ENCODE measurements at regions not wholly inside any gene's neighbourhood (a gene's known extent, or its start where the extent isn't known, plus 50 kb on each side); places are given as distances from the start of the nearest gene placed in this dataset.

DNA sequence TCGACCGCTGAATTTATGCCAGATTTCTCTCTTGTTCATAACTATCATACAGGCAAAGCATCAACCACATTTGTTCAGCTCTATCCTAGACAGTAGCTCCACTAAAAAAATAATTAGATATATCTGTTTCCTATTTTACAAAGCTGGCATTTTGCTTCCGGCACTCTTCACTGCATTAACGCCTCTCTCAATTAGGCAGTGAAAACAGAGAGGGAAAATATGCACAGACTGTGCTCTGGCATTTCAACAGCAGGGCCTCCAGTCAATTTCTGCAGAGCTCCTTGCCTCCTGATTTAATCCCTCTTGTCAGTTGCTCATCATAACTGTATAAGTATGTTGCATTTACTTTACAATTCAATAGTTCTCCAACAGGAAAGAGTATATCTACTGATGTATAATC, 666.9 kb upstream of the INTU start:
- Histone ChIP-seq H3K27me3 (ENCODE audit: control insufficient read depth, insufficient read depth, low read length) (no peaks in the 10 kb centered on the region), H3K9ac (ENCODE audit: low read depth, low read length) (no peak overlapping the region), H3K9me3 (ENCODE audit: control insufficient read depth, insufficient read depth, low read length) (no peaks in the 10 kb centered on the region), H3K4me1 (ENCODE audit: control insufficient read depth, insufficient read depth, low read length) (no peaks in the 10 kb centered on the region), H3K36me3 (ENCODE audit: control insufficient read depth, insufficient read depth, low read length) (no peaks in the 10 kb centered on the region), H3K4me3 (ENCODE audit: low read depth, low read length) (no peak overlapping the region)

GRCh38 chr4:126969360-126970235, 663.2 kb upstream of the INTU start:
- H3K9ac ChIP-seq (ENCODE audit: low read depth, low read length), result no peak overlapping the region
- H3K4me3 ChIP-seq (ENCODE audit: low read depth, low read length), result no peak overlapping the region
- no peaks in the 10 kb centered on the region for H3K27me3 ChIP-seq (ENCODE audit: control insufficient read depth, insufficient read depth, low read length)
- H3K36me3 ChIP-seq (ENCODE audit: control insufficient read depth, insufficient read depth, low read length), result no peaks in the 10 kb centered on the region
- no peaks in the 10 kb centered on the region for H3K4me1 ChIP-seq (ENCODE audit: control insufficient read depth, insufficient read depth, low read length)
- H3K9me3 ChIP-seq (ENCODE audit: control insufficient read depth, insufficient read depth, low read length), result no peaks in the 10 kb centered on the region

GRCh38 chr4:126973201-126973600, 659.6 kb upstream of the INTU start:
- Histone ChIP-seq H3K4me3 (ENCODE audit: low read depth, low read length) (no peak overlapping the region), H3K4me1 (ENCODE audit: control insufficient read depth, insufficient read depth, low read length) (no peaks in the 10 kb centered on the region), H3K27me3 (ENCODE audit: control insufficient read depth, insufficient read depth, low read length) (no peaks in the 10 kb centered on the region), H3K9me3 (ENCODE audit: control insufficient read depth, insufficient read depth, low read length) (no peaks in the 10 kb centered on the region), H3K9ac (ENCODE audit: low read depth, low read length) (no peak overlapping the region), H3K36me3 (ENCODE audit: control insufficient read depth, insufficient read depth, low read length) (no peaks in the 10 kb centered on the region)

DNA sequence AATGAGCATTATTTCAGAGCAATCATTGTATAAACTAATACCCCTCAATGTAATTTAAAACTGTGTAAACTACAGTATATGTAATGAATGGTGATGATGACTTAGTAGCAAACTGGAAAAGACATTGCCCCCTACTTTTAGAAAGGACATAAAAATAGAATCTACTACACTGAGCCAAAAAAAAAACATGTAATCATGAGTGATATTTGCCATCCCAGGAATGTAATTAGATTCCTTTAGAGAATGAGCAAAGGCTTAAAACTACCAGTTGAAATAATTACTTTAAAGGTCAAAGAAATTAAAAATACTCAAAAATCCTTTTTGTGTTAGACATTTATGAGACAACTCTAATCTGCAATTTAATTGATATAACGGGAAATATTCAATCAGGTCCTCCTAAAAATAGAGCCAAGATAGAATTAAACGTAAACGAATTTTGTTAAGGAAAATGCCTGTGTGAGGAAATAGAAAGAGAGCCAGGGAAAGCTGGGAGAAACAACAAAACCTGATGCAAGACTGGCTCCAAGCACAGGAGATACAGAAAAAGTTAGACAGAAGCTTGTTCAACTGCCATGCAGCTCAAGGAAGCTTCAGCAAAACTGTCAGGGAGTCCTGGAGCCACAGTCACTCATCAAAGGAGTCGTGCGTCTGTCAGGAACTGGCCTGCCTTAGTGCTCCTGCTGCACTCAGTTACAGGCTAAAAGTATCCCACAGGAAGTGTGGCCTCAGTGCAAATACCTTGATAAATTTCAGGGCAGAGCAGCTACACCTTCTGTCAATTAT, 655.7 kb upstream of the INTU start:
- Histone ChIP-seq H3K27me3 (ENCODE audit: control insufficient read depth, insufficient read depth, low read length) (no peaks in the 10 kb centered on the region), H3K4me3 (ENCODE audit: low read depth, low read length) (no peak overlapping the region), H3K9ac (ENCODE audit: low read depth, low read length) (no peak overlapping the region), H3K9me3 (ENCODE audit: control insufficient read depth, insufficient read depth, low read length) (no peaks in the 10 kb centered on the region), H3K36me3 (ENCODE audit: control insufficient read depth, insufficient read depth, low read length) (no peaks in the 10 kb centered on the region), H3K4me1 (ENCODE audit: control insufficient read depth, insufficient read depth, low read length) (no peaks in the 10 kb centered on the region)

DNA sequence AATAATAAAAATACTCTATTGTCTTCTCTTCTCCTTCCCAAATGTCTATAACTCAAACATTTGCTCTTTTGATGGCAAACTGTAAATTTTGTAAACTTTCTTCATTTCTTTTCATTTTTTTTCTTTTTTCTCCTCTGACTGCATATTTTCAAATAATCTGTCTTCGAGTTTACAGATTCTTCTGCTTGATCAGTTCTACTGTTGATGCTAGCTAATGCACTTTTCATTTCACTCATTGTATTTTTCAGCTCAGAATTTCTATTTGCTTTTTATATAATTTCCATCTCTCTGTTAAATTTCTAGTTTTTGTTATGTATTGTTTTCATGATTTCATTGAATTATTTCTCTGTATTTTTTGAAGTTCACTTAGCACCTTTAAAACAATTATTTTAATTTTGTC, 646.8 kb upstream of the INTU start:
- H3K36me3 ChIP-seq (ENCODE audit: control insufficient read depth, insufficient read depth, low read length), result no peaks in the 10 kb centered on the region
- no peaks in the 10 kb centered on the region for H3K9me3 ChIP-seq (ENCODE audit: control insufficient read depth, insufficient read depth, low read length)
- H3K4me1 ChIP-seq (ENCODE audit: control insufficient read depth, insufficient read depth, low read length), result no peaks in the 10 kb centered on the region
- no peaks in the 10 kb centered on the region for H3K27me3 ChIP-seq (ENCODE audit: control insufficient read depth, insufficient read depth, low read length)
- H3K4me3 ChIP-seq (ENCODE audit: low read depth, low read length), result no peak overlapping the region
- no peak overlapping the region for H3K9ac ChIP-seq (ENCODE audit: low read depth, low read length)

DNA sequence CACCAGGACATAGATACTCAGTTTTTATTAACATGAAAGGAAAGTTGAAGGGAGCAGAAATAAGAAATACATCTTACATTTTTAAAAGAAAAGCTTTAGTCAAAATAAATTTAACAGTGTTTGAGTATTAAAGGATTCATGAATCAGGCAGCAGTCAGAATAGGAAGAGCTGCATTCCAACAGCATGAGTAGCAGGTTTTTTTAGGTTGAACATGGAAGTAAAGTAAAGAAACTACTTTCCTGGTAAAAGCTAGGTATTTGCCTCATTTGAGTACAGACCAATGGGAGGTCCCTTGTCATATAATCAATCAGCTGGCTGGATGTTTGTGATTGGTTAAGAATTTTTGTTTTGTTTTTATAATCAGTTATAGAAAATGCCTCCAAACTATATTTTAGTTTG, 645.9 kb upstream of the INTU start:
- Histone ChIP-seq H3K36me3 (ENCODE audit: control insufficient read depth, insufficient read depth, low read length) (no peaks in the 10 kb centered on the region), H3K4me1 (ENCODE audit: control insufficient read depth, insufficient read depth, low read length) (no peaks in the 10 kb centered on the region), H3K9me3 (ENCODE audit: control insufficient read depth, insufficient read depth, low read length) (no peaks in the 10 kb centered on the region), H3K9ac (ENCODE audit: low read depth, low read length) (no peak overlapping the region), H3K4me3 (ENCODE audit: low read depth, low read length) (no peak overlapping the region), H3K27me3 (ENCODE audit: control insufficient read depth, insufficient read depth, low read length) (no peaks in the 10 kb centered on the region)

DNA sequence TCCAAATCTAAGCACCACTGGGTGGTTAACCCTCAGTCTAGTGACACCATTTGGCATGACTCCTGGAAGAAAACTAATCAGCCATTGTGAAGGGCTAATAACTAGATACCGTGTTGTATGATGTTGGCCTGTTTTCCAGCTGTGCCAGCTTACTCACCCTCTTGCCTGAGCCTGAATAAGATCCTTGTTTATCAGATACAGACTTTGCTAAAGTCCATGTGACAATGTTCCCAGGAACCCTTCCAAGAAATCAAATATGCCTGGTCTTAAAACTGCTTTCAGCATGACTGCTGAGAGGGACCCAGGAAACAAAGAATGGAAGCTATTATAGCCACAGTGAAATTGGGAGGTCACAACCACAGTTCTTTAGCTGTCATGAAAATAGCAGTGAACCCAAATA, 640.8 kb upstream of the INTU start:
- Histone ChIP-seq H3K4me3 (ENCODE audit: low read depth, low read length) (no peak overlapping the region), H3K27me3 (ENCODE audit: control insufficient read depth, insufficient read depth, low read length) (no peaks in the 10 kb centered on the region), H3K9me3 (ENCODE audit: control insufficient read depth, insufficient read depth, low read length) (no peaks in the 10 kb centered on the region), H3K36me3 (ENCODE audit: control insufficient read depth, insufficient read depth, low read length) (no peaks in the 10 kb centered on the region), H3K9ac (ENCODE audit: low read depth, low read length) (no peak overlapping the region), H3K4me1 (ENCODE audit: control insufficient read depth, insufficient read depth, low read length) (no peaks in the 10 kb centered on the region)

GRCh38 chr4:126992910-126993309, 639.8 kb upstream of the INTU start:
- Histone ChIP-seq H3K9me3 (ENCODE audit: control insufficient read depth, insufficient read depth, low read length) (no peaks in the 10 kb centered on the region), H3K9ac (ENCODE audit: low read depth, low read length) (no peak overlapping the region), H3K27me3 (ENCODE audit: control insufficient read depth, insufficient read depth, low read length) (no peaks in the 10 kb centered on the region), H3K4me3 (ENCODE audit: low read depth, low read length) (no peak overlapping the region), H3K4me1 (ENCODE audit: control insufficient read depth, insufficient read depth, low read length) (no peaks in the 10 kb centered on the region), H3K36me3 (ENCODE audit: control insufficient read depth, insufficient read depth, low read length) (no peaks in the 10 kb centered on the region)

- Histone ChIP-seq H3K36me3 (ENCODE audit: control insufficient read depth, insufficient read depth, low read length) (no peaks in the 10 kb centered on the region), H3K4me3 (ENCODE audit: low read depth, low read length) (no peak overlapping the region), H3K9me3 (ENCODE audit: control insufficient read depth, insufficient read depth, low read length) (no peaks in the 10 kb centered on the region), H3K9ac (ENCODE audit: low read depth, low read length) (no peak overlapping the region), H3K4me1 (ENCODE audit: control insufficient read depth, insufficient read depth, low read length) (no peaks in the 10 kb centered on the region), H3K27me3 (ENCODE audit: control insufficient read depth, insufficient read depth, low read length) (no peaks in the 10 kb centered on the region)
These were observed 639.4 kb upstream of the INTU start for GRCh38 chr4:126993351-126993750.

- Histone ChIP-seq H3K9me3 (ENCODE audit: control insufficient read depth, insufficient read depth, low read length) (no peaks in the 10 kb centered on the region), H3K36me3 (ENCODE audit: control insufficient read depth, insufficient read depth, low read length) (no peaks in the 10 kb centered on the region), H3K27me3 (ENCODE audit: control insufficient read depth, insufficient read depth, low read length) (no peaks in the 10 kb centered on the region), H3K4me1 (ENCODE audit: control insufficient read depth, insufficient read depth, low read length) (no peaks in the 10 kb centered on the region), H3K4me3 (ENCODE audit: low read depth, low read length) (no peak overlapping the region), H3K9ac (ENCODE audit: low read depth, low read length) (no peak overlapping the region)
These were observed 637.5 kb upstream of the INTU start for GRCh38 chr4:126995235-126995634.

DNA sequence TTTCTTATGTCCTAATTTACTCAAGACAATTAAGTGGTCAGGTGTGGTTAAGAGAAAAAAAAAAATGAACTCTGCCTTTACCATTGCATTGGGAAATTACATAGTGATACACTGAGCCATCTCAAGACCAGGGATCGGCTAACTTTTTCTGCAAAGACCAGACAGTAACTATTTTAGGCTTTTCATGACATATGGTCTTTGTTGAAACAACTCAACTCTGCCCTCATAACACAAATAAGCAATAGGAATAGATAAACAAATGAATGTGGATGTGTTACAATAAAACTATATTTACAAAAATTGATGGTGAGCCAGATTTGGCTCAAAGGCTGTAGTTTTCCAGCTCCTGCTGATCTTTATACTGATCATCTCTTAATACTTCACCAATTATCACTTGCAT, 632.6 kb upstream of the INTU start:
- no peak overlapping the region for H3K9ac ChIP-seq (ENCODE audit: low read depth, low read length)
- H3K4me1 ChIP-seq (ENCODE audit: control insufficient read depth, insufficient read depth, low read length), result no peaks in the 10 kb centered on the region
- no peaks in the 10 kb centered on the region for H3K36me3 ChIP-seq (ENCODE audit: control insufficient read depth, insufficient read depth, low read length)
- H3K4me3 ChIP-seq (ENCODE audit: low read depth, low read length), result no peak overlapping the region
- no peaks in the 10 kb centered on the region for H3K9me3 ChIP-seq (ENCODE audit: control insufficient read depth, insufficient read depth, low read length)
- H3K27me3 ChIP-seq (ENCODE audit: control insufficient read depth, insufficient read depth, low read length), result no peaks in the 10 kb centered on the region

DNA sequence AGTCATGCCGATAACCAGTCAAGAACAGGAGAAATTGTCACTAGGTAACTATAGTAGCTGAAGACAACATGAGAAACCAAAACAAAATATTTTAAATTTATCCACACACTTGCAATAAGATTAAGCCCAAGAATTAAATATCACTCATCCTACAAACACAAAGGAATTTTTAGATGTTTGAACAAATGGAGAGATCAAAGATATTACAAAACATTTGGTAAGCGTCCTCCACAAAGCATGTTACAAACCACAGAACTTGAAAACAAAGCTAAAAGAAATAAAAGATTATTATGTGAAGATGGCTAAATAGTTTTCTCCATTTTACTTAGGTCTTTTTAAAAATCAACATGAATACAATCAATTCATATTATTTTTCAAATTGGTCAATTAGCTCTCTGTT, 631.9 kb upstream of the INTU start:
- Histone ChIP-seq H3K27me3 (ENCODE audit: control insufficient read depth, insufficient read depth, low read length) (no peaks in the 10 kb centered on the region), H3K4me1 (ENCODE audit: control insufficient read depth, insufficient read depth, low read length) (no peaks in the 10 kb centered on the region), H3K4me3 (ENCODE audit: low read depth, low read length) (no peak overlapping the region), H3K36me3 (ENCODE audit: control insufficient read depth, insufficient read depth, low read length) (no peaks in the 10 kb centered on the region), H3K9me3 (ENCODE audit: control insufficient read depth, insufficient read depth, low read length) (no peaks in the 10 kb centered on the region), H3K9ac (ENCODE audit: low read depth, low read length) (no peak overlapping the region)
